HepG2 (cell line): ENCODE measurements at regions not wholly inside any gene's neighbourhood (a gene's known extent, or its start where the extent isn't known, plus 50 kb on each side); places are given as distances from the start of the nearest gene placed in this dataset.
A peak's percentile ranks its signal among the peaks of the same experiment; 100 is the strongest.

Source experiments
- ATAC-seq: fragments of 200-7000 bp; cut with Tn5 transposase; 3 replicates; pipeline ENCODE4 v1.9.1; 2020; ENCODE audit warnings: mild to moderate bottlenecking, moderate library complexity
- BruUV-seq: library from RNA; stranded (reverse); fragments of 400-500 nt; replicated peaks from 2 replicates; lab custom pipeline; 2021; lab: Mats Ljungman, UMichigan
- CTCF ChIA-PET: fragments of 300-600 bp; formaldehyde crosslinking; extraction: SDS; loops from one replicate; lab custom pipeline; 2021; ENCODE audit warnings: low total read pairs, inconsistent platforms, low intra/inter-chr PET ratio; lab: Yijun Ruan, JAX
- POLR2A ChIA-PET: fragments of 350-600 bp; sonication (Branson Sonifier 250); formaldehyde crosslinking; loops from one replicate; lab custom pipeline; 2020; ENCODE audit warnings: antibody characterized with exemption, inconsistent platforms; lab: Yijun Ruan, JAX
- DNase-seq: peaks from one replicate; pipeline ENCODE4 v3.0.0-alpha.2; 2015; ENCODE audit warnings: low spot score
- FAIRE-seq: peaks from 3 replicates; lab custom pipeline; 2011; peaks lifted over from hg19 to GRCh38; lab: Jason Lieb, UNC
- H2AFZ ChIP-seq: one replicate; pipeline ENCODE4 v1.6.1; 2011; ENCODE audit warnings: low read length, inconsistent platforms
- H3K27ac ChIP-seq: fragments of 300-600 bp; 3 replicates; pipeline ENCODE4 v1.8.0; 2011; ENCODE audit warnings: mixed run types, mild to moderate bottlenecking, mixed read lengths, low read length, inconsistent platforms; ENCODE audit not compliant: insufficient read depth; ENCODE audit errors: extremely low read length
- H3K27me3 ChIP-seq, 2 experiments: fragments of 200-600 bp in 1 of 2; 2 replicates in 1 of 2; 3 replicates in 1 of 2; pipeline versions ENCODE4 v1.6.0 to v1.8.0; 2011; ENCODE audit warnings: low read length in 2 of 2, mild to moderate bottlenecking in 2 of 2, moderate library complexity in 2 of 2, inconsistent platforms in 1 of 2; ENCODE audit not compliant: insufficient read depth in 2 of 2, control insufficient read depth in 1 of 2
- H3K36me3 ChIP-seq, 2 experiments: fragments of 200-600 bp in 1 of 2; replicated peaks in 1 of 2; 2 replicates in 1 of 2; 3 replicates in 1 of 2; pipeline versions ENCODE4 v1.5.1 to v1.8.0; 2011; ENCODE audit warnings: low read length in 2 of 2, inconsistent platforms in 1 of 2; ENCODE audit not compliant: insufficient read depth in 2 of 2, control insufficient read depth in 1 of 2
- H3K4me1 ChIP-seq: 2 replicates; pipeline ENCODE4 v1.5.1; 2012; ENCODE audit warnings: low read length, inconsistent platforms; ENCODE audit not compliant: insufficient read depth
- H3K4me2 ChIP-seq: 2 replicates; pipeline ENCODE4 v1.6.0; 2011; ENCODE audit warnings: low read depth, low read length, inconsistent platforms
- H3K4me3 ChIP-seq, 3 experiments: fragments of 200-600 bp in 1 of 3; sonication (generic), shearing (Covaris generic) in 1 of 3; replicated peaks in 1 of 3; 2 replicates each; pipeline ENCODE4 v1.5.1; 2011 to 2016; ENCODE audit warnings: low read length in 3 of 3, inconsistent platforms in 2 of 3, low read depth in 2 of 3, mild to moderate bottlenecking in 2 of 3, control low read depth in 1 of 3, mixed read lengths in 1 of 3; ENCODE audit not compliant: insufficient read depth in 1 of 3
- H3K79me2 ChIP-seq: one replicate; pipeline ENCODE4 v1.6.1; 2011; ENCODE audit warnings: low read length, inconsistent platforms; ENCODE audit not compliant: insufficient read depth
- H3K9ac ChIP-seq: 2 replicates; pipeline ENCODE4 v1.6.0; 2011; ENCODE audit warnings: mild to moderate bottlenecking, low read depth, low read length, inconsistent platforms; ENCODE audit not compliant: insufficient read depth
- H3K9me3 ChIP-seq: 2 replicates; pipeline ENCODE4 v1.5.1; 2012; ENCODE audit warnings: mild to moderate bottlenecking, low read length
- H4K20me1 ChIP-seq: 2 replicates; pipeline ENCODE4 v1.6.0; 2011; ENCODE audit warnings: inconsistent platforms, mild to moderate bottlenecking, low read length, moderate library complexity; ENCODE audit not compliant: insufficient read depth
- IKZF1 ChIP-seq: fragments of 450-650 bp; IDR thresholded peaks from 2 replicates; pipeline ENCODE4 v1.7.1; 2016
- NAIF1 ChIP-seq: sonication (generic); formaldehyde crosslinking; IDR thresholded peaks from 2 replicates; pipeline ENCODE4 v1.5.0; 2020; ENCODE audit warnings: mild to moderate bottlenecking, missing genetic modification reagents, borderline replicate concordance
- ZBTB33 ChIP-seq: sonication (generic); formaldehyde crosslinking; IDR thresholded peaks from 2 replicates; pipeline ENCODE4 v1.4.0; 2020; ENCODE audit warnings: missing genetic modification reagents
- ZFP41 ChIP-seq: sonication (generic); formaldehyde crosslinking; IDR thresholded peaks from 2 replicates; pipeline ENCODE4 v1.4.0; 2020; ENCODE audit warnings: mild to moderate bottlenecking, missing genetic modification reagents, borderline replicate concordance
- ZNF362 ChIP-seq: sonication (generic); formaldehyde crosslinking; IDR thresholded peaks from 2 replicates; pipeline ENCODE4 v1.4.0; 2020; ENCODE audit warnings: missing genetic modification reagents, mild to moderate bottlenecking, borderline replicate concordance
- WGBS: methylation state at CpG from one replicate; pipeline ENCODE4 v1.1.6; 2017; ENCODE audit warnings: low lambda C conversion rate; 5-methylcytosine and 5-hydroxymethylcytosine counted together
- in situ Hi-C: cut with HindIII; loops from 2 replicates; pipeline ENCODE4 v1.10.0; 2017; ENCODE audit warnings: low pct_unique_long_range_greater_than_20kb; ENCODE audit not compliant: extremely low pct_ligation_motif_present
- intact Hi-C: fragments of 100-400 bp; cut with micrococcal nuclease; formaldehyde crosslinking; loops from one replicate; pipeline ENCODE4 v1.10.0; 2022; ENCODE audit not compliant: unreplicated experiment

- WGBS, result 81% methylated on average over 6 of the region's 6 CpGs
- TF ChIP-seq ZNF362 (CRISPR knock-in tag) (peak; percentile 44; the same call in 1 of the 2 replicates), ZFP41 (CRISPR knock-in tag) (no peak), NAIF1 (CRISPR knock-in tag) (0 out of 2 replicates have a peak, but pooled peaks have one; percentile 15)
- Histone ChIP-seq H4K20me1 (no peaks in the 10 kb centered on the region), H3K4me2 (no peak overlapping the region), H3K9ac (no peak overlapping the region), H3K9me3 (no peaks in the 10 kb centered on the region), H3K4me1 (peaks cover 68% of the 10 kb centered on the region), H3K27me3 (no peaks in the 10 kb centered on the region), H3K79me2 (no peaks in the 10 kb centered on the region), H3K27ac (peak overlapping the region; percentile 70), H3K4me3 (no peak overlapping the region), H2AFZ (peak overlapping the region; percentile 38), H3K36me3 (no peaks in the 10 kb centered on the region)
- FAIRE-seq, result no peak
- ATAC-seq, result no peak
- ChIA-PET POLR2A (interaction anchor here (1.7 kb wide), 1 partner anchor 28 kb away, joined by 6 read pairs; no protein-coding TSS in a partner anchor), CTCF (no interaction called here)
- intact Hi-C loops, result no loop called here
- no peak for DNase-seq
- in situ Hi-C loops, result no loop called here
- BruUV-seq, result no TSS peak
Observed at GRCh38 chr20:53828682-53829254, 235.1 kb upstream of the ZNF217 start.

- intact Hi-C loops, result no loop called here
- 87% methylated on average over 5 of the region's 5 CpGs for WGBS
- H3K79me2 ChIP-seq, result no peaks in the 10 kb centered on the region
- ATAC-seq, result no peak
- H3K27ac ChIP-seq, result no peak overlapping the region
- DNase-seq, result no peak
- no peak overlapping the region for H3K4me2 ChIP-seq
- H3K4me1 ChIP-seq, result peaks cover 68% of the 10 kb centered on the region
- H3K27me3 ChIP-seq, result no peaks in the 10 kb centered on the region
- H3K9me3 ChIP-seq, result no peaks in the 10 kb centered on the region
- H3K4me3 ChIP-seq, result no peak overlapping the region
- BruUV-seq, result no TSS peak
- no peak for FAIRE-seq
- in situ Hi-C loops, result no loop called here
- H3K36me3 ChIP-seq, result no peaks in the 10 kb centered on the region
- H3K9ac ChIP-seq, result no peak overlapping the region
- no peak overlapping the region for H2AFZ ChIP-seq
- CTCF ChIA-PET, result no interaction called here
- no peak for TF ChIP-seq IKZF1
- no peak for TF ChIP-seq ZBTB33 (CRISPR knock-in tag)
- TF ChIP-seq, all 625 proteins: peak for 0
- no peaks in the 10 kb centered on the region for H4K20me1 ChIP-seq
- POLR2A ChIA-PET, result interaction anchor here (0.9 to 1.7 kb wide), 2 partner anchors 28 to 38 kb away, joined by 4 to 6 read pairs; no protein-coding TSS in a partner anchor
Observed at GRCh38 chr20:53828088-53828681, 234.5 kb upstream of the ZNF217 start.
